Tibial nerve (tissue), 4 donors: ENCODE measurements at regions not wholly inside any gene's neighbourhood (a gene's known extent, or its start where the extent isn't known, plus 50 kb on each side); places are given as distances from the start of the nearest gene placed in this dataset.

Experiments
- EP300 ChIP-seq, 2 donors: sonication (generic); formaldehyde crosslinking; IDR thresholded peaks; one replicate each; pipeline ENCODE4 v1.6.1; 2017; ENCODE audit warnings: antibody characterized with exemption in 2 of 2, mild to moderate bottlenecking in 1 of 2
- POLR2A ChIP-seq, 2 donors: fragments of 450-650 bp; IDR thresholded peaks; one replicate each; pipeline ENCODE4 v1.6.1; 2017; ENCODE audit warnings: antibody characterized with exemption in 2 of 2, mild to moderate bottlenecking in 2 of 2, moderate library complexity in 2 of 2
- TF ChIP-seq, protein P1 (sequence below), 5 experiments: fragments of 200-600 bp in 3 of 5; fragments of 450-650 bp in 2 of 5; sonication (generic) in 3 of 5; IDR thresholded peaks; one replicate each; pipeline ENCODE4 v1.5.1; 2016 to 2019; ENCODE audit warnings: antibody characterized with exemption in 5 of 5, mild to moderate bottlenecking in 3 of 5, moderate library complexity in 2 of 5

GRCh38 chr1:110780600-110781484, 92.1 kb upstream of the CD53 start:
- TF ChIP-seq EP300 (IDR thresholded peaks at IDR 0.05) (peak in 1 of 2 donors; percentile 14), POLR2A (IDR thresholded peaks at IDR 0.05) (no peak)
- TF ChIP-seq, protein P1, sequence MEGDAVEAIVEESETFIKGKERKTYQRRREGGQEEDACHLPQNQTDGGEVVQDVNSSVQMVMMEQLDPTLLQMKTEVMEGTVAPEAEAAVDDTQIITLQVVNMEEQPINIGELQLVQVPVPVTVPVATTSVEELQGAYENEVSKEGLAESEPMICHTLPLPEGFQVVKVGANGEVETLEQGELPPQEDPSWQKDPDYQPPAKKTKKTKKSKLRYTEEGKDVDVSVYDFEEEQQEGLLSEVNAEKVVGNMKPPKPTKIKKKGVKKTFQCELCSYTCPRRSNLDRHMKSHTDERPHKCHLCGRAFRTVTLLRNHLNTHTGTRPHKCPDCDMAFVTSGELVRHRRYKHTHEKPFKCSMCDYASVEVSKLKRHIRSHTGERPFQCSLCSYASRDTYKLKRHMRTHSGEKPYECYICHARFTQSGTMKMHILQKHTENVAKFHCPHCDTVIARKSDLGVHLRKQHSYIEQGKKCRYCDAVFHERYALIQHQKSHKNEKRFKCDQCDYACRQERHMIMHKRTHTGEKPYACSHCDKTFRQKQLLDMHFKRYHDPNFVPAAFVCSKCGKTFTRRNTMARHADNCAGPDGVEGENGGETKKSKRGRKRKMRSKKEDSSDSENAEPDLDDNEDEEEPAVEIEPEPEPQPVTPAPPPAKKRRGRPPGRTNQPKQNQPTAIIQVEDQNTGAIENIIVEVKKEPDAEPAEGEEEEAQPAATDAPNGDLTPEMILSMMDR (IDR thresholded peaks at IDR 0.05) = peak; percentile 59 to 73 (median 67)
